Fibroblast of the aortic adventitia (primary cell): ENCODE measurements at regions not wholly inside any gene's neighbourhood (a gene's known extent, or its start where the extent isn't known, plus 50 kb on each side); places are given as distances from the start of the nearest gene placed in this dataset.

ENCODE experiments used
- DNase-seq: peaks from one replicate; pipeline ENCODE4 v3.0.0-alpha.2; 2010; ENCODE audit warnings: low read depth
- H3K4me3 ChIP-seq: 2 replicates; pipeline ENCODE4 v1.5.1; 2011; ENCODE audit warnings: low read depth, mild to moderate bottlenecking, control low read depth, low read length, moderate library complexity
- CTCF ChIP-seq: IDR thresholded peaks from 2 replicates; pipeline ENCODE4 v1.5.1; 2011; ENCODE audit warnings: mild to moderate bottlenecking, low read length, control low read depth, inconsistent platforms; ENCODE audit not compliant: insufficient read depth

GRCh38 chr5:111996574-111996973 lies 239.6 kb upstream of the NREP start:
- no peak for DNase-seq
- H3K4me3 ChIP-seq = no peak overlapping the region
- no peak for TF ChIP-seq CTCF

- H3K4me3 ChIP-seq = no peak overlapping the region
- no peak for DNase-seq
- TF ChIP-seq CTCF = no peak
Observed at GRCh38 chr5:111995701-111996100, 238.7 kb upstream of the NREP start.

DNA sequence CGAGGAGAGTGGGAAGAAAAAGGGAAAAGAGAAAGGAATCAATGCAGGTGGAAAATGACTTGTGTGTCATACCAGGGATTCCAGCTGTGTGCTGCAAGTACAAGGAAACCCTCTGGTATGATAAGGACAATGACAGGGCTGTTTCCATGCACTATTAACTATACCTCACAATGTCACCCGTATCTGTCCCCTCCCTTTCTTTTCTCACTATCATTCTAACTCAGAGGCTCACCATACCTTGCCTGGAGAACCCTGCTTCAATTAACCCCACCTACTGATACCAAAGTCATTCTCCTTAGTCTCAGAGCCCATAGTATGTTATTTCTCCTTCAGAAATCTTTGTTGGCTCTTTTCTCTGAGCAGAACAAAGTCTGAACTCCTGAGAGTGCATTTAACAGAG lies 236.2 kb upstream of the NREP start:
- no peak for DNase-seq

DNA sequence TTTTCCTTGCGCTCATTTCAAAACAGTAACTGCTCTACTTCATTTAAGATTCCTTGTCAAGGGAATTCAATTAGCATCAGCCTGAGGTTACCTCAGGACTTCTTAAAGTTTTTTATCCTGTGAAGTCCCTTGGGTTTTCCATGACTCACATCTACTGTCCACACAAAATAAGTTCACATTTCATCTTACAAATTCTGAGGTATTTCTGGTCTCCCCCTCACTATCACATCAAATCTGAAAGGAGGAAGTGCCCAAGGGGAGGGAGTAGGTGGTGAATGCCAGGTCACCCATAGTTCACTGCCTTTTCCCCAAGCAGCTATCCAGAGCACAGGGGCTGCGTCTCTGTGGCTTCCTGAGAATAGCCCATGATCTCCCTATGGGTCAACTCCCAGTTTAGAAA lies 227.1 kb upstream of the NREP start:
- H3K4me3 ChIP-seq = no peak overlapping the region
- TF ChIP-seq CTCF = no peak
- DNase-seq = peak; percentile 94

More for the DNA sequence above, 236.2 kb upstream of the NREP start:
- no peak overlapping the region for H3K4me3 ChIP-seq
- TF ChIP-seq CTCF = no peak

- DNase-seq = peak; percentile 36
- TF ChIP-seq CTCF = no peak
- no peak overlapping the region for H3K4me3 ChIP-seq
Observed at GRCh38 chr5:111983459-111983858, 226.5 kb upstream of the NREP start.

DNA sequence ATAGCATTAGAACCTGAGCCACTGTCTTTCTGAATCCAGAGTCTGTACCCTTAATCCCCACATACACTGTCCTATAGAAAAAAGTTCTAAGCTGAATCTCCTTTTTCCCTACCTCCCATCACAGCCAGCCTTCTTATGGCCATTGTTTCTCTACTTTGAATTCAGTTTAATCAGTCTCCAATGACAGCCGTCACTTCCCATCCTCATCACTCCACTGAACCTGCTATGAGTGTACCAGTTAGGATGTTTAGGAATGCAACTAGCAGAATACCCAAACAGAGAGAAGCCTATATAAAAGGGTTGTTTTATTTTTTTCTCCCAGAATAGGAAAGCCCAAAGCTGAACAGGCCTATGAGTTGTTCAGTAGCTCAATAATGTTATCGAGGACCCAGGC lies 220.4 kb upstream of the NREP start:
- H3K4me3 ChIP-seq = no peak overlapping the region
- TF ChIP-seq CTCF = no peak
- no peak for DNase-seq

DNA sequence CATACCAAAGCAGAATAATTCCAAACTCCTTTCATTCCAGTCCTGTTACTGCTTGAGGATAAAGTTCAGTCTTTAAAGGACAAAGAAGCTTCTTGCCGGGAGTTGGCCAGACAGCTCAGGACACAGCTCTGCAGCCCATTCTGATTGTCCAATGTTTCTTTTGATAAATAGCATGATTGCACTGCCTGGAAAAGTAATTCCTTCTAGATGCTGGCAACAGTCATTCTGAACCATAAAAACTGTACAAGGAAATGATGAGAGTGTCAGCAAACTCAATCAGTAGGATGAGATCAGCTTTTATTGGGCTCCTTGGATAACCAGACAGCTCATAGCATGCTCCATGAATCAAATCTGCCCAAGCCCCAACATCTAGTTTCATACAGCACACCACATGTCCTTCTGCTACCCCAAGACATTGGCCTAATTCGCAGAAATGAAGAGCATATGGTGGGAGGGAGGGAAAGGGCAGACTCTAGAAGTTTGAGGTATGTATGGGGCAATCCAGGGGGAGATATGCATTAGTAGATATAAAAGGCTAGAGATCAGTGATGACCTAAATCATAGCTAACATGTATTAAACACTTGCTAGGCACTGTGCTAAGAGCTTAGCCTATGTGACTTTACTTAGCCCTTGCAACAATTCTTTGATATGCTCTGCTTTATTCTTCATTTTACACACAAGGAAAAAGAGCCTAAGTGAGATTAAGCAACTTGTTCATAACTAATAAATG lies 219.9 kb upstream of the NREP start:
- H3K4me3 ChIP-seq = no peak overlapping the region
- TF ChIP-seq CTCF = no peak
- DNase-seq = peak; percentile 49
